A549 (cell line): ENCODE measurements at regions not wholly inside any gene's neighbourhood (a gene's known extent, or its start where the extent isn't known, plus 50 kb on each side); places are given as distances from the start of the nearest gene placed in this dataset.

Experiments used
- ATAC-seq, 2 experiments: fragments of 200-7000 bp in 1 of 2; fragments of >200 bp in 1 of 2; cut with Nextera tagmentation in 1 of 2; cut with Tn5 transposase in 1 of 2; 3 replicates each; pipeline versions ENCODE4 v1.8.0 to v1.9.1; 2018 to 2020; ENCODE audit warnings: mild to moderate bottlenecking in 1 of 2, moderate library complexity in 1 of 2
- CTCF ChIA-PET: fragments of 300-600 bp; sonication (Branson Sonifier 250); formaldehyde crosslinking; extraction: SDS; loops from one replicate; lab custom pipeline; 2021; ENCODE audit warnings: antibody characterized with exemption, inconsistent platforms; lab: Yijun Ruan, JAX
- POLR2A ChIA-PET: fragments of 350-600 bp; formaldehyde crosslinking; extraction: SDS; loops from one replicate; lab custom pipeline; 2021; ENCODE audit warnings: antibody characterized with exemption, inconsistent platforms; lab: Yijun Ruan, JAX
- DNase-seq, 2 experiments: peaks; one replicate each; pipeline versions ENCODE4 v3.0.0 to v3.0.0-alpha.2; 2011 to 2016; ENCODE audit warnings: low read depth in 1 of 2, low spot score in 1 of 2
- FAIRE-seq: peaks from 2 replicates; lab custom pipeline; 2011; peaks lifted over from hg19 to GRCh38; lab: Jason Lieb, UNC
- H3K27ac ChIP-seq, 2 experiments: fragments of >200 bp; sonication (Bioruptor Twin); formaldehyde crosslinking; 3 replicates each; pipeline ENCODE4 v1.5.1; 2016 to 2017
- H3K4me1 ChIP-seq: fragments of >200 bp; sonication (Bioruptor Twin); formaldehyde crosslinking; 3 replicates; pipeline ENCODE4 v1.6.1; 2016
- H3K4me2 ChIP-seq: fragments of >200 bp; sonication (Bioruptor Twin); formaldehyde crosslinking; 3 replicates; pipeline ENCODE4 v1.6.1; 2016
- H3K4me3 ChIP-seq: fragments of >200 bp; sonication (Bioruptor Twin); formaldehyde crosslinking; 3 replicates; pipeline ENCODE4 v1.5.1; 2016
- H3K9me3 ChIP-seq: fragments of >200 bp; sonication (Bioruptor Twin); formaldehyde crosslinking; 3 replicates; pipeline ENCODE4 v1.6.1; 2016
- BHLHE40 ChIP-seq: IDR thresholded peaks from 2 replicates; pipeline ENCODE4 v1.6.1; 2012; ENCODE audit warnings: low read depth, low read length, inconsistent platforms
- CBX2 ChIP-seq: fragments of 200-600 bp; sonication (generic); IDR thresholded peaks from 2 replicates; pipeline ENCODE4 v1.6.1; 2016; ENCODE audit warnings: low read depth, mild to moderate bottlenecking, borderline replicate concordance
- CBX8 ChIP-seq: fragments of 200-600 bp; sonication (generic); IDR thresholded peaks from 2 replicates; pipeline ENCODE4 v1.6.1; 2016
- CHD4 ChIP-seq: fragments of 200-600 bp; sonication (generic); IDR thresholded peaks from 2 replicates; pipeline ENCODE4 v1.6.1; 2016; ENCODE audit warnings: antibody characterized with exemption, mild to moderate bottlenecking, borderline replicate concordance
- FOSL2 ChIP-seq, 2 experiments: fragments of 450-650 bp in 1 of 2; fragments of >200 bp in 1 of 2; sonication (Bioruptor Twin) in 1 of 2; formaldehyde crosslinking; IDR thresholded peaks; 2 replicates each; pipeline versions ENCODE4 v1.5.0 to v1.6.1; 2016 to 2020; ENCODE audit warnings: mild to moderate bottlenecking in 1 of 2, moderate library complexity in 1 of 2
- HOXB13 ChIP-seq: fragments of 250-450 bp; sonication (Bioruptor Pico); IDR thresholded peaks from 2 replicates; pipeline ENCODE4 v1.5.0; 2020; ENCODE audit warnings: low read depth, mild to moderate bottlenecking, moderate library complexity
- JUNB ChIP-seq: fragments of >200 bp; sonication (Bioruptor Twin); formaldehyde crosslinking; IDR thresholded peaks from 2 replicates; pipeline ENCODE4 v1.6.1; 2016
- KDM1A ChIP-seq: fragments of 200-600 bp; sonication (generic); IDR thresholded peaks from 2 replicates; pipeline ENCODE4 v1.6.1; 2016; ENCODE audit warnings: low read depth, mild to moderate bottlenecking
- MAZ ChIP-seq: fragments of 150-350 bp; IDR thresholded peaks from 2 replicates; pipeline ENCODE4 v1.6.1; 2014; ENCODE audit warnings: antibody characterized with exemption, low read depth, low read length, borderline replicate concordance
- MYC ChIP-seq: IDR thresholded peaks from 2 replicates; pipeline ENCODE4 v1.6.1; 2012; ENCODE audit warnings: mild to moderate bottlenecking, inconsistent platforms, low read length, improper control_type of control experiment, borderline replicate concordance
- PHF8 ChIP-seq: fragments of 200-600 bp; sonication (generic); IDR thresholded peaks from 2 replicates; pipeline ENCODE4 v1.6.1; 2016; ENCODE audit warnings: low read depth, mild to moderate bottlenecking, antibody characterized with exemption, moderate library complexity, borderline replicate concordance
- RCOR1 ChIP-seq: fragments of 150-350 bp; IDR thresholded peaks from 2 replicates; pipeline ENCODE4 v1.6.1; 2014; ENCODE audit warnings: antibody characterized with exemption, low read length, low read depth
- SMC3 ChIP-seq: fragments of >200 bp; sonication (Bioruptor Twin); formaldehyde crosslinking; IDR thresholded peaks from 3 replicates; pipeline ENCODE4 v1.6.1; 2018; ENCODE audit warnings: inconsistent platforms
- SREBF2 ChIP-seq: fragments of 450-650 bp; IDR thresholded peaks from 2 replicates; pipeline ENCODE4 v1.6.1; 2014; ENCODE audit warnings: mild to moderate bottlenecking, moderate library complexity
- TFCP2L1 ChIP-seq: fragments of 250-450 bp; sonication (Bioruptor Pico); IDR thresholded peaks from 2 replicates; pipeline ENCODE4 v1.5.0; 2021; ENCODE audit warnings: mild to moderate bottlenecking
- TP53 ChIP-seq: fragments of 250-450 bp; sonication (Bioruptor Pico); IDR thresholded peaks from 2 replicates; pipeline ENCODE4 v1.5.0; 2021; ENCODE audit warnings: mild to moderate bottlenecking, moderate library complexity
- ZC3H11A ChIP-seq: fragments of 450-650 bp; IDR thresholded peaks from 2 replicates; pipeline ENCODE4 v1.6.1; 2014; ENCODE audit warnings: antibody characterized with exemption, mild to moderate bottlenecking
- WGBS: methylation state at CpG from one replicate; pipeline ENCODE4 v1.1.6; 2017; ENCODE audit errors: missing lambda C conversion rate; 5-methylcytosine and 5-hydroxymethylcytosine counted together
- TF ChIP-seq, protein P1 (sequence below): fragments of 200-600 bp; sonication (generic); IDR thresholded peaks from 2 replicates; pipeline ENCODE4 v1.6.1; 2016; ENCODE audit warnings: antibody characterized with exemption, mild to moderate bottlenecking, moderate library complexity
- TF ChIP-seq, protein P2 (sequence below): IDR thresholded peaks from 2 replicates; pipeline ENCODE4 v1.6.1; 2012
- TF ChIP-seq, protein P3 (sequence below): fragments of 250-450 bp; sonication (Bioruptor Pico); IDR thresholded peaks from 2 replicates; pipeline ENCODE4 v1.5.0; 2020; ENCODE audit warnings: low read depth, mild to moderate bottlenecking, moderate library complexity
- TF ChIP-seq, protein P4 (sequence below): fragments of 250-450 bp; sonication (Bioruptor Pico); IDR thresholded peaks from 2 replicates; pipeline ENCODE4 v1.5.0; 2021; ENCODE audit warnings: mild to moderate bottlenecking, moderate library complexity, borderline replicate concordance
- TF ChIP-seq, protein P5 (sequence below): fragments of >200 bp; sonication (Bioruptor Twin); formaldehyde crosslinking; IDR thresholded peaks from 3 replicates; pipeline ENCODE4 v1.6.1; 2016
- TF ChIP-seq, protein P6 (sequence below): fragments of 450-650 bp; IDR thresholded peaks from 2 replicates; pipeline ENCODE4 v1.6.1; 2014; ENCODE audit warnings: antibody characterized with exemption
- TF ChIP-seq, protein P7 (sequence below): fragments of >200 bp; sonication (Bioruptor Twin); formaldehyde crosslinking; IDR thresholded peaks from 2 replicates; pipeline ENCODE4 v1.6.1; 2016

DNA sequence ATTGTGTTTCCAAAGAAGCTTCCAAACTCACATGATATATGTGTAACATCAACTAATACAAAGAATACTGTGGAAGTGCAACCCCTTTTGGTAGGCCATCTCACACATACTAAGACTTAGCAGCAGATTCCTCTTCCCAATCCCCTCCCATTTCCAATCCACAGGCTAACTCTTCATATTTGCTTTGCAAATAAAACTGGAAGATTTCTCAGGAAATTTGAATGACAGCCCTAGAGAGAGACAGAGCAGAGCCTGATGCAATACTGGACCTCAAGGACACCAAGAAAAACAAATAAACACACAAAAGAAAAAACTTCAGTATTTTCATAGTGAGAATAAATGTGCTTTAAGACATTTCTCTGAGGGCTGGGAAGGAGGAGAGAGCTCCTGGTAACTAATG is 190.2 kb upstream of the BRINP3 start:
- H3K27ac ChIP-seq = no peak overlapping the region
- no peak overlapping the region for H3K4me3 ChIP-seq
- H3K4me1 ChIP-seq = no peaks in the 10 kb centered on the region
- H3K9me3 ChIP-seq = no peaks in the 10 kb centered on the region
- ATAC-seq = 0 out of 6 replicates have a peak, but pooled peaks of 1 of the 2 experiments have one; percentile 30
- ChIA-PET CTCF (no interaction called here), POLR2A (no interaction called here)
- peak in 1 of 2 experiments; percentile 10 for DNase-seq
- FAIRE-seq = no peak
- H3K4me2 ChIP-seq = peak overlapping the region; percentile 4; the same call in 1 of the 3 replicates
- no peak for TF ChIP-seq PHF8
- TF ChIP-seq, protein P1, sequence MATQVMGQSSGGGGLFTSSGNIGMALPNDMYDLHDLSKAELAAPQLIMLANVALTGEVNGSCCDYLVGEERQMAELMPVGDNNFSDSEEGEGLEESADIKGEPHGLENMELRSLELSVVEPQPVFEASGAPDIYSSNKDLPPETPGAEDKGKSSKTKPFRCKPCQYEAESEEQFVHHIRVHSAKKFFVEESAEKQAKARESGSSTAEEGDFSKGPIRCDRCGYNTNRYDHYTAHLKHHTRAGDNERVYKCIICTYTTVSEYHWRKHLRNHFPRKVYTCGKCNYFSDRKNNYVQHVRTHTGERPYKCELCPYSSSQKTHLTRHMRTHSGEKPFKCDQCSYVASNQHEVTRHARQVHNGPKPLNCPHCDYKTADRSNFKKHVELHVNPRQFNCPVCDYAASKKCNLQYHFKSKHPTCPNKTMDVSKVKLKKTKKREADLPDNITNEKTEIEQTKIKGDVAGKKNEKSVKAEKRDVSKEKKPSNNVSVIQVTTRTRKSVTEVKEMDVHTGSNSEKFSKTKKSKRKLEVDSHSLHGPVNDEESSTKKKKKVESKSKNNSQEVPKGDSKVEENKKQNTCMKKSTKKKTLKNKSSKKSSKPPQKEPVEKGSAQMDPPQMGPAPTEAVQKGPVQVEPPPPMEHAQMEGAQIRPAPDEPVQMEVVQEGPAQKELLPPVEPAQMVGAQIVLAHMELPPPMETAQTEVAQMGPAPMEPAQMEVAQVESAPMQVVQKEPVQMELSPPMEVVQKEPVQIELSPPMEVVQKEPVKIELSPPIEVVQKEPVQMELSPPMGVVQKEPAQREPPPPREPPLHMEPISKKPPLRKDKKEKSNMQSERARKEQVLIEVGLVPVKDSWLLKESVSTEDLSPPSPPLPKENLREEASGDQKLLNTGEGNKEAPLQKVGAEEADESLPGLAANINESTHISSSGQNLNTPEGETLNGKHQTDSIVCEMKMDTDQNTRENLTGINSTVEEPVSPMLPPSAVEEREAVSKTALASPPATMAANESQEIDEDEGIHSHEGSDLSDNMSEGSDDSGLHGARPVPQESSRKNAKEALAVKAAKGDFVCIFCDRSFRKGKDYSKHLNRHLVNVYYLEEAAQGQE = no peak
- TF ChIP-seq, protein P2, sequence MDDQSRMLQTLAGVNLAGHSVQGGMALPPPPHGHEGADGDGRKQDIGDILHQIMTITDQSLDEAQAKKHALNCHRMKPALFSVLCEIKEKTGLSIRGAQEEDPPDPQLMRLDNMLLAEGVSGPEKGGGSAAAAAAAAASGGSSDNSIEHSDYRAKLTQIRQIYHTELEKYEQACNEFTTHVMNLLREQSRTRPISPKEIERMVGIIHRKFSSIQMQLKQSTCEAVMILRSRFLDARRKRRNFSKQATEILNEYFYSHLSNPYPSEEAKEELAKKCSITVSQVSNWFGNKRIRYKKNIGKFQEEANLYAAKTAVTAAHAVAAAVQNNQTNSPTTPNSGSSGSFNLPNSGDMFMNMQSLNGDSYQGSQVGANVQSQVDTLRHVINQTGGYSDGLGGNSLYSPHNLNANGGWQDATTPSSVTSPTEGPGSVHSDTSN = no peak
- TF ChIP-seq HOXB13 (CRISPR knock-in tag) = no peak
- TF ChIP-seq, protein P3, sequence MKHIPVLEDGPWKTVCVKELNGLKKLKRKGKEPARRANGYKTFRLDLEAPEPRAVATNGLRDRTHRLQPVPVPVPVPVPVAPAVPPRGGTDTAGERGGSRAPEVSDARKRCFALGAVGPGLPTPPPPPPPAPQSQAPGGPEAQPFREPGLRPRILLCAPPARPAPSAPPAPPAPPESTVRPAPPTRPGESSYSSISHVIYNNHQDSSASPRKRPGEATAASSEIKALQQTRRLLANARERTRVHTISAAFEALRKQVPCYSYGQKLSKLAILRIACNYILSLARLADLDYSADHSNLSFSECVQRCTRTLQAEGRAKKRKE (CRISPR knock-in tag) = no peak
- no peak for TF ChIP-seq BHLHE40
- TF ChIP-seq, protein P4, sequence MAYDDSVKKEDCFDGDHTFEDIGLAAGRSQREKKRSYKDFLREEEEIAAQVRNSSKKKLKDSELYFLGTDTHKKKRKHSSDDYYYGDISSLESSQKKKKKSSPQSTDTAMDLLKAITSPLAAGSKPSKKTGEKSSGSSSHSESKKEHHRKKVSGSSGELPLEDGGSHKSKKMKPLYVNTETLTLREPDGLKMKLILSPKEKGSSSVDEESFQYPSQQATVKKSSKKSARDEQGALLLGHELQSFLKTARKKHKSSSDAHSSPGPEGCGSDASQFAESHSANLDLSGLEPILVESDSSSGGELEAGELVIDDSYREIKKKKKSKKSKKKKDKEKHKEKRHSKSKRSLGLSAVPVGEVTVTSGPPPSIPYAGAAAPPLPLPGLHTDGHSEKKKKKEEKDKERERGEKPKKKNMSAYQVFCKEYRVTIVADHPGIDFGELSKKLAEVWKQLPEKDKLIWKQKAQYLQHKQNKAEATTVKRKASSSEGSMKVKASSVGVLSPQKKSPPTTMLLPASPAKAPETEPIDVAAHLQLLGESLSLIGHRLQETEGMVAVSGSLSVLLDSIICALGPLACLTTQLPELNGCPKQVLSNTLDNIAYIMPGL (CRISPR knock-in tag) = no peak
- no peak for TF ChIP-seq RCOR1
- TF ChIP-seq, protein P5, sequence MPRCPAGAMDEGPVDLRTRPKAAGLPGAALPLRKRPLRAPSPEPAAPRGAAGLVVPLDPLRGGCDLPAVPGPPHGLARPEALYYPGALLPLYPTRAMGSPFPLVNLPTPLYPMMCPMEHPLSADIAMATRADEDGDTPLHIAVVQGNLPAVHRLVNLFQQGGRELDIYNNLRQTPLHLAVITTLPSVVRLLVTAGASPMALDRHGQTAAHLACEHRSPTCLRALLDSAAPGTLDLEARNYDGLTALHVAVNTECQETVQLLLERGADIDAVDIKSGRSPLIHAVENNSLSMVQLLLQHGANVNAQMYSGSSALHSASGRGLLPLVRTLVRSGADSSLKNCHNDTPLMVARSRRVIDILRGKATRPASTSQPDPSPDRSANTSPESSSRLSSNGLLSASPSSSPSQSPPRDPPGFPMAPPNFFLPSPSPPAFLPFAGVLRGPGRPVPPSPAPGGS = no peak
- TF ChIP-seq CBX8 = no peak
- TF ChIP-seq MAZ = no peak

DNA sequence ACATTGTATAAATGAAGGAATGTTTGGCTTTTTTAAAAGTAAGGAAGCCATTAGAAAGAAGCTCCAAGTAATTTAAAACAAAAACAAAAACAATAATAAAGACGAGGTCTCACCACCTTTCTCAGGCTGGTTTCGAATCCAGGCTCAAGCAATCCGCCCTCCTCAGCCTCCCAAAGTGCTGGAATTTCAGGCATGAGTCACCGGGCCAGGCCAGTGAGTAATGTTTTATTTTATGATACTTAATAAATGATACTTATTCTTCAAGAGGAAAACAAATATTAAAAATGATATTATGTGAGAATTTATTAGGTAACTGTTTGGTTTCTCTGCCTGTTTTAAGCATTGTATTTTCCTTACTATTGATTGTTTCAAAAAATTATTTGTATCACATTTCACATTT is 201.4 kb upstream of the BRINP3 start:
- ChIA-PET POLR2A (no interaction called here), CTCF (no interaction called here)
- DNase-seq (peak in 1 of 2 experiments; percentile 4), FAIRE-seq (no peak), ATAC-seq (no peak)
- Histone ChIP-seq H3K4me2 (no peak overlapping the region), H3K4me1 (no peaks in the 10 kb centered on the region), H3K4me3 (no peak overlapping the region), H3K9me3 (no peaks in the 10 kb centered on the region), H3K27ac (no peak overlapping the region)
- WGBS = 16% methylated on average over 4 of the region's 4 CpGs
- TF ChIP-seq CHD4 = no peak
- no peak for TF ChIP-seq CBX8
- TF ChIP-seq, protein P6, sequence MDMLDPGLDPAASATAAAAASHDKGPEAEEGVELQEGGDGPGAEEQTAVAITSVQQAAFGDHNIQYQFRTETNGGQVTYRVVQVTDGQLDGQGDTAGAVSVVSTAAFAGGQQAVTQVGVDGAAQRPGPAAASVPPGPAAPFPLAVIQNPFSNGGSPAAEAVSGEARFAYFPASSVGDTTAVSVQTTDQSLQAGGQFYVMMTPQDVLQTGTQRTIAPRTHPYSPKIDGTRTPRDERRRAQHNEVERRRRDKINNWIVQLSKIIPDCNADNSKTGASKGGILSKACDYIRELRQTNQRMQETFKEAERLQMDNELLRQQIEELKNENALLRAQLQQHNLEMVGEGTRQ = no peak
- TF ChIP-seq MAZ = no peak
- TF ChIP-seq MYC = no peak
- TF ChIP-seq, protein P4 (CRISPR knock-in tag) = no peak
- TF ChIP-seq CBX2 = no peak
- no peak for TF ChIP-seq SMC3
- no peak for TF ChIP-seq RCOR1
- no peak for TF ChIP-seq ZC3H11A
- no peak for TF ChIP-seq TP53 (CRISPR knock-in tag)
- TF ChIP-seq JUNB = no peak
- no peak for TF ChIP-seq TFCP2L1
- no peak for TF ChIP-seq KDM1A
- TF ChIP-seq, protein P7, sequence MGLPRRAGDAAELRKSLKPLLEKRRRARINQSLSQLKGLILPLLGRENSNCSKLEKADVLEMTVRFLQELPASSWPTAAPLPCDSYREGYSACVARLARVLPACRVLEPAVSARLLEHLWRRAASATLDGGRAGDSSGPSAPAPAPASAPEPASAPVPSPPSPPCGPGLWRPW = no peak
- TF ChIP-seq HOXB13 (CRISPR knock-in tag) = no peak
- TF ChIP-seq FOSL2 (IDR thresholded peaks at IDR 0.05) = no peak
- TF ChIP-seq FOSL2 (CRISPR knock-in tag; IDR thresholded peaks at IDR 0.05) = no peak
- no peak for TF ChIP-seq SREBF2
